Transverse colon (tissue), 4 donors: ENCODE measurements at regions not wholly inside any gene's neighbourhood (a gene's known extent, or its start where the extent isn't known, plus 50 kb on each side); places are given as distances from the start of the nearest gene placed in this dataset.
"Not testable (repeated sequence)": the region's sequence is repeated elsewhere in the genome, so short reads cannot be mapped to it uniquely, and the experiment has no call there.

Experiments
- DNase-seq: peaks from one replicate; pipeline ENCODE4 v3.0.0-alpha.2; 2019
- H3K27ac ChIP-seq, 4 donors: fragments of 200-600 bp; sonication (generic); 2 replicates each; pipeline ENCODE4 v1.5.1; 2016 to 2018; ENCODE audit warnings: inconsistent platforms in 4 of 4
- H3K27me3 ChIP-seq: fragments of 200-600 bp; sonication (generic); 2 replicates; pipeline ENCODE4 v1.5.1; 2017; ENCODE audit warnings: inconsistent platforms
- H3K36me3 ChIP-seq, 4 donors: fragments of 200-600 bp; sonication (generic); 2 replicates each; pipeline ENCODE4 v1.5.1; 2017 to 2019; ENCODE audit warnings: inconsistent platforms in 4 of 4
- H3K4me1 ChIP-seq, 4 donors: fragments of 200-600 bp; sonication (generic); 2 replicates each; pipeline ENCODE4 v1.5.1; 2017 to 2020; ENCODE audit warnings: inconsistent platforms in 4 of 4
- H3K4me3 ChIP-seq, 4 donors: fragments of 200-600 bp; sonication (generic); 1 replicate in 1 of 4; 2 replicates in 3 of 4; pipeline versions ENCODE4 v1.5.1 to v1.6.1; 2017 to 2019; ENCODE audit warnings: inconsistent platforms in 4 of 4
- H3K9me3 ChIP-seq, 2 donors: fragments of 200-600 bp; sonication (generic); 2 replicates each; pipeline ENCODE4 v1.5.1; 2017 to 2019; ENCODE audit warnings: inconsistent platforms in 2 of 2
- CTCF ChIP-seq, 5 experiments: fragments of 200-600 bp in 3 of 5; fragments of 450-650 bp in 2 of 5; sonication (generic) in 3 of 5; IDR thresholded peaks; 1 replicate in 2 of 5; 2 replicates in 3 of 5; pipeline ENCODE4 v1.5.1; 2016 to 2017; ENCODE audit warnings: antibody characterized with exemption in 5 of 5, inconsistent platforms in 3 of 5, mild to moderate bottlenecking in 2 of 5, moderate library complexity in 1 of 5
- EP300 ChIP-seq: sonication (generic); formaldehyde crosslinking; IDR thresholded peaks from one replicate; pipeline ENCODE4 v1.6.1; 2017; ENCODE audit warnings: antibody characterized with exemption, low read depth
- POLR2A ChIP-seq: fragments of 450-650 bp; IDR thresholded peaks from one replicate; pipeline ENCODE4 v1.6.1; 2016; ENCODE audit warnings: antibody characterized with exemption, mild to moderate bottlenecking, moderate library complexity
- POLR2AphosphoS5 ChIP-seq, 3 donors: sonication (generic); formaldehyde crosslinking; IDR thresholded peaks; one replicate each; pipeline ENCODE4 v1.6.1; 2016; ENCODE audit warnings: antibody characterized with exemption in 3 of 3
- WGBS, 2 donors: methylation state at CpG; one replicate each; pipeline ENCODE4 v1.1.5; 2018; ENCODE audit warnings: low coverage in 1 of 2; 5-methylcytosine and 5-hydroxymethylcytosine counted together
- in situ Hi-C, 4 donors: fragments of 200-750 bp; cut with MboI; loops; one replicate each; pipeline versions ENCODE4 v1.15.0 to v1.15.1; 2017; ENCODE audit warnings: low sequenced_read_pairs in 3 of 4, low pct_ligation_motif_present in 1 of 4, low pct_unique_long_range_greater_than_20kb in 1 of 4
- intact Hi-C: fragments of 100-400 bp; cut with DNase I; formaldehyde crosslinking; loops from one replicate; pipeline ENCODE4 v1.15.1; 2023; ENCODE audit warnings: low total_unique reads

GRCh38 chr11:106520920-106521319 is 443.5 kb downstream of the AASDHPPT start:
- TF ChIP-seq CTCF (IDR thresholded peaks at IDR 0.05) (no peak), EP300 (no peak)
- intact Hi-C loops (no loop called here), in situ Hi-C loops (no loop called here)
- H3K9me3 ChIP-seq: peaks cover 0 to 3% of the 10 kb centered on the region in 2 donors
- DNase-seq: no peak
- no peaks in the 10 kb centered on the region for H3K36me3 ChIP-seq
- no peak overlapping the region for H3K4me3 ChIP-seq
- no peaks in the 10 kb centered on the region for H3K27me3 ChIP-seq
- WGBS, 2 donors: 93 to 100% methylated on average over 1 of the region's 1 CpG
- H3K27ac ChIP-seq: no peak overlapping the region
- no peaks in the 10 kb centered on the region for H3K4me1 ChIP-seq

GRCh38 chr11:106523171-106523570 is 445.7 kb downstream of the AASDHPPT start:
- intact Hi-C loops: no loop called here
- in situ Hi-C loops: no loop called here
- no peaks in the 10 kb centered on the region for H3K4me1 ChIP-seq
- H3K4me3 ChIP-seq: no peak overlapping the region
- H3K9me3 ChIP-seq: no peaks in the 10 kb centered on the region
- no peak for DNase-seq
- TF ChIP-seq EP300 (no peak), POLR2A (no peak), POLR2AphosphoS5 (IDR thresholded peaks at IDR 0.05) (no peak), CTCF (IDR thresholded peaks at IDR 0.05) (no peak)
- no peaks in the 10 kb centered on the region for H3K36me3 ChIP-seq
- H3K27ac ChIP-seq: no peak overlapping the region
- WGBS, 2 donors: 58 to 71% methylated on average over 2 of the region's 2 CpGs
- no peaks in the 10 kb centered on the region for H3K27me3 ChIP-seq

- H3K4me3 ChIP-seq: no peak overlapping the region
- DNase-seq: no peak
- H3K27me3 ChIP-seq: no peaks in the 10 kb centered on the region
- H3K4me1 ChIP-seq: no peaks in the 10 kb centered on the region
- no peaks in the 10 kb centered on the region for H3K9me3 ChIP-seq
- H3K36me3 ChIP-seq: no peaks in the 10 kb centered on the region
- in situ Hi-C loops: no loop called here
- no peak for TF ChIP-seq CTCF (IDR thresholded peaks at IDR 0.05)
- no peak for TF ChIP-seq POLR2A
- no peak for TF ChIP-seq EP300
- no peak for TF ChIP-seq POLR2AphosphoS5 (IDR thresholded peaks at IDR 0.05)
- intact Hi-C loops: no loop called here
- 83 to 85% methylated on average over 2 of the region's 2 CpGs for WGBS, 2 donors
- no peak overlapping the region for H3K27ac ChIP-seq
Measured at GRCh38 chr11:106523921-106524320, 446.5 kb downstream of the AASDHPPT start.

- Histone ChIP-seq H3K4me1 (no peaks in the 10 kb centered on the region), H3K27me3 (no peaks in the 10 kb centered on the region), H3K27ac (no peak overlapping the region), H3K4me3 (no peak overlapping the region), H3K36me3 (no peaks in the 10 kb centered on the region), H3K9me3 (no peaks in the 10 kb centered on the region)
- in situ Hi-C loops (no loop called here), intact Hi-C loops (no loop called here)
- no peak for DNase-seq
- WGBS, 2 donors: 49 to 69% methylated on average over 2 of the region's 2 CpGs
- no peak for TF ChIP-seq CTCF (IDR thresholded peaks at IDR 0.05)
- TF ChIP-seq POLR2AphosphoS5 (IDR thresholded peaks at IDR 0.05): no peak
Measured at GRCh38 chr11:106524436-106524835, 447.0 kb downstream of the AASDHPPT start.

- H3K36me3 ChIP-seq, H3K4me3 ChIP-seq, H3K27me3 ChIP-seq, DNase-seq, H3K9me3 ChIP-seq, H3K4me1 ChIP-seq, H3K27ac ChIP-seq, in situ Hi-C loops, intact Hi-C loops: not testable (repeated sequence)
- WGBS, 2 donors: 85 to 88% methylated on average over 6 to 18 of the region's 18 CpGs
Measured at GRCh38 chr11:106531648-106532047, 454.2 kb downstream of the AASDHPPT start.
